RPMI7951 (cell line): ENCODE measurements at regions not wholly inside any gene's neighbourhood (a gene's known extent, or its start where the extent isn't known, plus 50 kb on each side); places are given as distances from the start of the nearest gene placed in this dataset.
A peak's percentile ranks its signal among the peaks of the same experiment; 100 is the strongest.
"Not testable (repeated sequence)": the region's sequence is repeated elsewhere in the genome, so short reads cannot be mapped to it uniquely, and the experiment has no call there.

Experiments used
- DNase-seq: peaks from one replicate; pipeline ENCODE4 v3.0.0-alpha.2; 2012; ENCODE audit warnings: low read depth

DNA sequence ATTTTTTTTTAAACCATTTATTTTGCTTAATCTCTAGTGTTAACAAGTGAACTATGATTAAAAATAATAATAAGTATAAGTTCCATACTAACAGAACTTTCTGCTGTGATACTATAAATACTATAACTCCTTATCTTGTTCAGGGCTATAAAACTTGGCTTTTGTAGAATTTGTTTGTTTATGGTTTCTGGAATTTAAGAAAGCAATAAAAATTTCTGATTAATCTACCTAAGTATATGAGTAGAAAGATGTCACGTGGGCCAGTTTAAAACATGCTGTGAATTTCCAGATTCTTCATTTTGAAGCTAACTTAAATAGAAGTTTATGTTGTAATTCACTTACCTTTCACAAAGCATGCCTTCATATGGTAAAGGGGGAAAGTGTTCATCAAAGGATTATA lies 1236.3 kb upstream of the ACVR2A start:
- DNase-seq = no peak

DNA sequence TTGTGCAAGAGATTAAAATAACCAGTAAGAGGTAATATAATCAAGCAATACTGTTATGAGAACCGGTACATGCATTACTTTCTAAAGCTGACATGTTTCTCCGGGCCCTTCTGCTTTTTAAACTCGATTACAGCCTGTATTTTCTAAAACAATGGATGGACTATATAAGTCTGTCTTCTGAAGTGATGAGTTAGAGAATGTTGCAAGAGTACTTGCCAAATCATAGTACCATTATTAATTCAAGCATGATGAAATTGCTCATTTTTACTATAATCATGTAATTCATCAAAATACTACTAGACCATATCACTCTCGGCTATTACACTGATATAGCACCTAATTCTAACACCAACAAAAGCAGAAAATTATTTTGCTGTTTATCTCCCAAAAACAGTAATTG lies 1240.3 kb upstream of the ACVR2A start:
- DNase-seq = no peak

DNA sequence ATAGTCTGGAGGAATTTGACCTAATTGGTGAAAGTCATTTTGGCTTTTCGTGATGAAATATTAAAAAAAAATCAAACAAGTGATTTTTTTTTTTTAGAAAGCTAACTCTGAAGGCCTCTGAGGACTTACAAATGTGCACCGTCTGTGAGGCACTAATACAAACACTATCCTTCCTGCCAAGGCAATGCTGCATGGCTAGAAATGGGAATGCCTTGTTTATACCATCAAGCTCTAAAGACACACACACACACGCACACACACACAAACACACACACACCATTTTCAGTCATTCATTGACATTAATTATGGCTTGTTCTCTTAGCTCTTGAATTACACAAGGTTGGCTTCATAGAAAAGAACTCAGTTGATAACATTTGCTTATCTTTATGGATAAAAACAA lies 1242.0 kb upstream of the ACVR2A start:
- DNase-seq = no peak

DNA sequence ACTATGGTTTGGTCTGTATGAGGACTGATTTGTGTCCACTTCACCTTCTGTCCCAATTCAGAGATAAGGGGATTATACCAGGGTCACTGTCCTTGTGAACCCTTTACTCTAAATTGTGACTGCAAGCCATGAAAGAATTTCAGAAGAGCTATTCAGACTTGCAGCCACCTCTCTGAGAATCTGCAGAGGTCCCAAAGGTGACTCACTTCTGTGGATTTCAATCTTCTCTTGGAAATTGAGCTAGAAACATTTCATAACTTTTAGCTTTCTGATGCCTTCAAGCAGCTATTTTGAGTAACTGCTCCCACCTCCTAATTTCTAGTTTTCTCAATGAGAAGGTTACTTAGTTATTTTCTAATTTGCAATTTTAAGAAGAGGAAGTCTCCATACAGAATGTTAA lies 1242.4 kb upstream of the ACVR2A start:
- no peak for DNase-seq

DNA sequence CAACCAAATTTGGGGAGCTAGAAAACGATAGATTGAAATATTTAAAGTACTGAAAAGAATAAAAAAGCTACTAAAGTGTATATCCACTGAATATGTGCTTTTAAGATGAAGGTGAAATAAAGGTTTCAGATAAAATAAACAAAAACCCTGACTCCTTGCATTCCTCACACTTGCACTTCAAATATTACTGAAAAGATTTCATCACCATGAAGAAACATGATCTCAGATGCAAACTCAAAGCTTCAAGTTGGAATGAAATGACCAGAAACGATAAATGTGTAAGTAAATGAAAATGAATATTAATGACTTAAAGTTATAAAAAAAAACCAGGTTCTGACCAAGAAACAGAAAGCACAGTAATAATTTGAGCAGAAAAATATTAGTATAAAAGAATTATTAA lies 1246.0 kb upstream of the ACVR2A start:
- no peak for DNase-seq

DNA sequence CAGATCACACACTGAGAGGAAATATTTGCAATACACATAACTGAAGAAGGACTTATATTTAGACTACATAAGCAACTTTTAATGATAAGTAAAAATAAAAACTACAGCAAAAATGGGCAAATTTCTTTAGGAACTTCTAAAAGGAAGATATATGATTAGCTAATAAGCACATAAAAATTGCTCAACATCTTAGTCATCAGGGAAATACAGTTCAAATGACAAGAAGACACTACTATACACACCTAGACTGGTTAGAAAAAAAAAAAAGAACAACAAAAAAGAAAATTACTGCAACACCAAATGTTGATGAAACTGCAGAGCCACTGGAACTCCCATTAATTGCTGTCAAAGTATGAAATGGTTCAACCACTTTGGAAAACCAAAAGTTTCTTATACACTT lies 1247.5 kb upstream of the ACVR2A start:
- DNase-seq = no peak

DNA sequence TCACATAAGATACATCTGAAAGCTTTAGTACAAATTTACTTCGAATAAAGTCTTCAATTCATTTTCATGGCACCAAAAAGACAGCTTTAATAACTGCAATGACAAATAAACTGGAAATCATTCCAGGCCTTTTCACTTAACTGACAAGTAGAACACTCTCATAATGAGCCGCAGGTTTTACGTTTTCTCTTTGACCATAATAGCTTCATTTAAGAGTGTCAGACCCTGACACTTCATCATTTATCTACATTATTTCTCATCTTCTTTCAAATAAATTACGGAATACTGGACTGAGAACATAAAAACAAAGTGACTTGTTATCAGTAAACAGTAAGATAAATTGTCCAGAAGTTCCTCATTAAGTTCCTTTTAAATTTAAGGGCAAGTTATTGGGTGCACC lies 1252.9 kb upstream of the ACVR2A start:
- DNase-seq = no peak

DNA sequence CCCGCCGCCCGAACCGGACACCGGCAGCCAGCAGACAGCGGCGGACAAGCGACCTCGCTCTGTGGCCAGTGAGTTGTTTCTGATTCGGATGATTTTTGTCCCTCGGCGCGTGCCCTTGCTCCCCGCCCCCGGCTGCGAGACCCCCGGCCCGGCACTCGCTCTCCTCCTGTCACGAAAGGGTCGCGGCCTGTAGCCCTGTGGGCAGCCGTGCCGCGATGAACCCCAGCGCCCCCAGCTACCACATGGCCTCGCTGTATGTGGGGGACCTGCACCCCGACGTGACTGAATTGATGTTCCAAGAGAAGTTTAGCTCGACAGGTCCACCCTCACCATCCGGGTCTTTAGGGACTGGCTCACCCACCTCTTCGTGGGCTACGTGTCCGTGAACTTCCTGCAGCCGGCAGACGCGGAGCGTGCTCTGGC lies 1257.5 kb upstream of the ACVR2A start:
- no peak for DNase-seq

DNA sequence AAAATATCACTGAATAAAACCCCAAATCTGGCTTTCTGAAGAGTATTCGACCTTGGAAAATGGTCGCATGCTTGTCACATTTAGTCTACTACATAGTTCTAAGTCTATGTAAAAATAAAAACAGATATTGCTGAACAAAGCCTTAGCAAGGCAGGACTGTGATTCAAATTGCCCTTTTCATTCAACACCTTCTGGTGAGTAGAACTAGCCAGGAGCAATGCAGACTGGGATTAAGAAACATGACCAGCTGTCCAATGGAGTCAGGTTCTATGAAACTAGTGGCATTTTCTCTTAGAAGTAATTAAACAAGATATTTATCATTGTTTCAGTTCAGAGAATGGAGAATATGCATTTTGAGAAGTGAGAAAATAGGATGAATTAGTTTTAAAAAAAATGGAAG lies 1260.5 kb upstream of the ACVR2A start:
- DNase-seq = no peak

DNA sequence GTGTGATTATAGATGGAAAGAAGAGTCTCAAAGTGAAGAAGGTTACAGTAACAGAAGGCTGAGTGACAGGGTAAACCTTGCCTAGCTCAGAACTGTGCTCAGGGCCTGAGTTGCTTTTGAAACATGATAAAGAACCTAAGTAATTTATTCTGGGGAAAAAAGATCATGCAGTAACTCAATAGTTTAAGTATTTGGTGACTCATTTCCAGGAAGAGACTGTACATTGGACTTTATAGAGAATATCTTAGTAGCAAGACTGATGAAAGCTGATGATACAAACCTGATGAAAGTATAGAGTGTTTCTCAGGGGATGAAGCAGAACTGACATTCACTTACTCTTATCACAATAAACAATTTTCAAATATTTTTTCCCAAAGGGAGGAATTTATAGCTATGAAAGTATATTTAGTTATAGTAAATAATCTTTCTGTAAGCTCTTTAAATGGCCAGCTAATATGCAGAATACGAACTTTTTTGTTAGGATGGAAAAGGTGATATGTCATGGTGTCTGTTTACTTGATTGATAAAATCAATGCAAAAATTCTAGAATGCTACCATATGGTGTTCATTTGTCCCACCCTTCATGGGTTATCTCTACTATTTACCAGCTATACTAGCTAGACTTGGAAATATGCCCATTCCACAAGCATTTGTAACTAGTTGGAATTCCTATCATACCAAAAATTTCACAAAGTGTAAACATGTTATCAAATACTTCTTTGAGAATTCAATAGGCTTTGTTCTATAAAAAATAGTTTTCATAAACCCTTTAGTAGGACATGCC lies 1265.5 kb upstream of the ACVR2A start:
- DNase-seq = peak; percentile 11

DNA sequence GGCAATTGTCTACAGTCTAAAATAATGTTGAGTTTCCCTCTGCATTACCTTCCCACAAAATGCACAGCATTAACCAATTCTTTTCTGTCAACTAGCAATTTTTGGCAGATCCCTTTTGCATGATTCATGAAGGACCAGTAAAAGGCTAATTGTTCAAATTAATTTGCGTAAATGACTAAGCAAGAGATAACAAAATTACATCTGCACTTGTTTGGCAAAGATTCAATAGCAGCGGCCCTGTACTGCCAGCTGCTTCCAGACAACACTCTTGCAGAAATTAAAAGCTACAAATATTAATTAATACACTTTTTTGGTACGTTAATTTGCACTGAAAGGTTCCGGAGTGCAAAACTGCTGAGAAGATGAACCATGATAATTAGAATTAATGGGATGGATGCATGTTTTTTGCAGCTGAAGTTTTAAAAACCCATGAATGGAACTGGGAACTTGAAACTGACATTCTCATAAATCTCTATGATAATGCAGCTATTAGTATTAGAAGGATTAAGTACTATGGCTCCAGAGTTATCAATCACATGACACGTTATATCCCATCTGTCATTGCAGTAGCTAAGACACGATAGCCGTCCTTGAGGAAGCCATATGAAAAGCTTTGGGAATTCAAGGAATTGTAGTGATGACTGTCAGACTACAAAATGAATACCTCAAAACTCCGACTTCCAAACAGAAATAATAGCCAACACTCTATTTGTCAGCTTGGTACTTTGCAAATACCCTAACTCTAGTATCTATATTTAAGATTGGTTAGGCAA lies 1268.3 kb upstream of the ACVR2A start:
- DNase-seq = peak; percentile 24

DNA sequence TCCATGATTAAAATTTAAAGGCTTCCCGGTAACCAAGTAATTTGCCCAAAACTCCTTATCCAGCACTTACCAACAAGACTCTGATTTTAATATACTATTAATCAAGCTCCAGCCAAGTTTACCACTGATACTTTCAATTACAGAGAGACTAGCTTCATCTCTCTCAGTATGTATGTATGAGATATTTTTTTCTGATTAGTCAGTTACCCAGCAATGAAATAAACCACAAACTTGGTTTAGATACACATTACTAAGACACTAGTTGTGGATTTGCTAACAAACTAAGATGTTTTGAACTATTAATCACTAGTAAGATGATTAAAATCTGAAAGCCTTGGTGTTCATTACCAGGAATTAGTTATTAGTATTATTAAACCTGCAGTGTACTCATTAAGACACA lies 1272.2 kb upstream of the ACVR2A start:
- no peak for DNase-seq

DNA sequence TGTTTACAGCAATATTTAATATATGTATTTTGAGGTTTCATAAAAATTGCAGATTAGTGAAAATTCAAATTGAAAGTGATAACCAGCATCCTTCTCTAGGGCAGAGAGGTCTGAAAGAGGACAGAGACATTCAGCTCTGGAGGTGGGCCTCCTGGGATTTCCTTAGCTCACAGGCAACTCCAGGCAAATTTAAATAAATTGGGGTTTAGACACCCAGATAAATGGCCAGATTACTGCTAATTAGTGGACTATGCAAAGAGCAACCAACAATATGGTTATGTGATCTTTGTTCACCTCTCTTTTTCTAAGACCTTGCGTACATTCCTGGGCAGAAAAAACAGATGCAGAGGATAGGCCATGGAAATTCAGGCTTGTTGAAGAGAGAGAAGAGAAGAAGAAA lies 1282.8 kb upstream of the ACVR2A start:
- no peak for DNase-seq

DNA sequence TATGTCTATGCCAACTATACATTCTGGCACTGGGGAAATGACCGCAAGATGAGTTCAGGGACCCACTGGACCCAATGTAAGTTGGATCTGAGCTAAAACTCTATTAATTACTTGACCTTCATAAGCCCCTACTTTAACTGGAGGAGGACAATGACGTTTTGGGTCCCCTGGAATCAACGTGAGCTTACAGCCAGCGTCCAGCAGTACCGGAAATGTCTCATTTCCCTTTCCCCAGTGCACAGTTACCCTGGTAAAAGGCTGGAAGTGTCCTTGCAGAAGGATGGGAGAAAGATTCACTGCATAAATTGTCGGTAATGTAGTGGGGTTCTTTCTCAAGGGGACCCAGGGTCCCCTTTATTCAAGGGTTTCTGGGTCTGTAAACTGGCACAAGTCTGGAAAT lies 1297.6 kb upstream of the ACVR2A start:
- DNase-seq = no peak

DNA sequence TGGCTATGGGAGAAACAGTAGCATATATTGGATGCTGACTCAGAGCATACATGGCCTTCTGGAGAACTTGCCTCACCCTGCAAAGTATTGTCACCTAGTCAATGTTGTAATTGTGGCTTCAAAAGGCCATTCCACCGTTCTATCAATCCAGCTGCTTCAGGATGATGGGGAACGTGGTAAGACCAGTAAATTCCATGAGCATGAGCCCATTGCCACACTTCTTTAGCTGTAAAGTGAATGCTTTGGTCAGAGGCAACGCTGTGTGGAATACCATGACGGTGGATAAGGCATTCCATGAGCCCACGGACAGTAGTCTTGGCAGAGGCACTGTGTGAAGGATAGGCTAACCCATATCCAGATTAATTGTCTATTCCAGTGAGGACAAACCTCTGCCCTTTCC lies 1300.1 kb upstream of the ACVR2A start:
- DNase-seq = no peak

DNA sequence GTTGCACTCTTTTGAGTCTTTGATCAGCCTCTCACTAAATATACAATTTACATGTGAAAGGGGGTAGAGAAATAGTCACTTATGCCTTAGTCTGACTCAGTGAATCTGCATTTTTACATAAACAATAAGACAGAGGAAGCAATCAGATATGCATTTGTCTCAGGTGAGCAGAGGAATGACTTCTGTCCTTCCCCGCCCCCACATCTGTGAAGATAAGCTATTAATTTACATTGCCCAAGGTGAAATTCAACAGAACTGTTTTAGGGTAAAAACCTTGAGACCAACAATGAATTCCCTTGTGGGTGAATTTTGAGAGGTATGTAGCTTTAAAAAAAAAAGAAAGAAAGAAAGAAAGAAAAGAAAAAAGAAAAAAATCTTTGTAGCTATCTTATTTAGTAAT lies 1302.9 kb upstream of the ACVR2A start:
- DNase-seq = no peak

DNA sequence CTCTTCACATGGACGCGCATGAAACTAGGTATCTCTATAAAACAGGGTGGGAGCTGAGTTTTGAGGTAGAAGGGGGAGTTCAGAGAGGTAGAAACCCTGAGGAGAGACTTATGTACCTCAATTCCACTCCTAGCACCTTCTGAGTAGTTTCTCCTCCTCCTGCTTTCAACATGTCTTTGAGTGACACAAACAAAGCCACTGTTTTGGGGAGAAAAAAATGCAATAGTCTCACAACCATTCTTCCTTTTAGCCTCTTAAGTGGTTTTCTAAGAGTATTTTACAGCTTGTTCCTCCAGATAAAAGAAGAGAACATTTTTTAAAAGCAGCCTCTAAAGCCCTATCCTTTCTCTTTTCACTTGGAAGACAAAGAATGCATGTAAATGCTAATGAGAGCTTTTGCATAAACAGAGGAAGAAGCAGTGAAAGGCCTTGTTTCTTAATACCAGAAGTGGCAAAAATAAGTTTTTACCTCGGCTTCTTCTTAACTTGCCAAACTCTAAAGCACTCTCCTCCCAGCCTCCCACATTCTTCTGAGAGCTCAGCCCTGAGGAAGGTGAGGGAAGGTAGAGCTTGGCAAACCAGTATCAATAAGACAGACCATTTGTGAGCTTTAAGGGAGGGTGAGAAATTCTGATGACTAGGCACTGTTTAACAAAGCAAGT lies 1304.4 kb upstream of the ACVR2A start:
- no peak for DNase-seq

DNA sequence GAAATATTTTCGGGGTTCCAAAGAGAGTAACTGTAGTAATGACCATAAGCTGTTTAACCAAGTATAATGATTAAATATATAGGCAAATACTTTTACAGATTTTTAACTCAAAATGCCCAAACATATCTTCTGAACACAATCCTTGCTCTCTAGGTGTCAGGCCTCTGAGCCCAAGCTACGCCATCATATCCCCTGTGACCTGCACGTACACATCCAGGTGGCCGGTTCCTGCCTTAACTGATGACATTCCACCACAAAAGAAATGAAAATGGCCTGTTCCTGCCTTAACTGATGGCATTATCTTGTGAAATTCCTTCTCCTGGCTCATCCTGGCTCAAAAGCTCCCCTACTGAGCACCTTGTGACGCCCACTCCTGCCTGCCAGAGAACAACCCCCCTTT lies 1305.1 kb upstream of the ACVR2A start:
- DNase-seq = not testable (repeated sequence)

DNA sequence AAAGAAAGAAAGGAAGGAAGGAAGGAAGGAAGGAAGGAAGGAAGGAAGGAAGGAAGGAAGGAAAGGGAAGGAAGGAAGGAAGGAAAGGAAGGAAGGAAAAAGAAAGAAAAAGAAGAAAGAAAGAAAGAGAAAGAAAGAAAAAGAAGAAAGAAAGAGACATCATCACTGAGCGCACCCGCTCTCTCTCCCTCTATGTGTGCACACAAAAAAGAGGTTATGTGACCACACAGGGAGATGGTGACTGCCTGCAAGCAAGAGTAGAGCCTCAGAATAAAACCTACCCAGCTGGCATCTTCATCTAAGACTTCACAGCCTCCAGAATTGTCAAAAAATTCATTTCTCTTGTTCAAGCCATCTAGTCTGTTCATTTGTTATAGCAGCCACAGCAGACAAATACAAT lies 1307.4 kb upstream of the ACVR2A start:
- no peak for DNase-seq

DNA sequence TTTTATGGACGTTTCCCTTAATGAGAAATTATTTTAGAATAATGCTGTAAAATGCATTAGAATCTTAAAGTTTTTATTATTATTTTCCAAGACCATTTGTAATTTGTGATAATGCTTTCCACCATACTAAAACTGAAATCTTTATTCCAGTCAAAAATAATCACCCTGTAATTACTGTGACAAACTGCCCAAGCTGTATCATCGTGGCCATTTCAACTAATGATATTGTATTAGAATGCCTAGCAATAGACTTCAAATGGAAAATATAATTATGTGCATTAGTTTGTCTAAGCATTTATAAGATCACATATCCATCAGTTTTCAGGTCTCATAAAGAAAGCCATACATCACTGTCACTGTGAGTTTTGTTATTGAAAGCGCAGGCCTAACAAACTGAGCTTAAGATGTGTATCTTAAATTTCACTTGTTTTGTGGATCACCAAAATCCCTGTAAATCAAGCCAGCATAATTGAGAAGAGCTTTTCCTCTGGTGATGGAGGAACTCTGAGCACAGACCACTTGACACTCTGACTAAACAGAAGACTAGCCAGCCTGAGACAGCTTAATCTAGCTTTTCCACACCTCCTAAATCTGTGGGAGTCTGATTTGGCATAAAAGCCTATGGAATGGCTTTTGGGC lies 1312.2 kb upstream of the ACVR2A start:
- DNase-seq = no peak

DNA sequence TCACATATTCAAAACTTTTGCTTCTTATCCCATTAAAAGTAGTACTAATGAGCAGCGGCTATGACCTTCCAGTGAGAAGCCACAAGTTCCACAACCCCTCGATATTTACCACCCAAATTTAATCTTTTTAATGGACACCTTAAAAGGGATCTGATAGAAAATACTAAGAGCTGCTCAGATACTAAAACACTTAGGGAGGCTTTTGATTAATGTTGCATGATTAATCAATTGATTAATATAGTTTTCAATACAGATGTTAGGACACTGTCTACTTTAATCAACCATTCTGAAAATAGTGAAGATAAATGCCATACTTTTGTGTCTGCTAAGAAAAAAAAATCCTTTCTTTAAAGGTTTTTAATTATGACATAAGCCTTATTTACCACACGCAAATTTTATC lies 1312.8 kb upstream of the ACVR2A start:
- DNase-seq = no peak

DNA sequence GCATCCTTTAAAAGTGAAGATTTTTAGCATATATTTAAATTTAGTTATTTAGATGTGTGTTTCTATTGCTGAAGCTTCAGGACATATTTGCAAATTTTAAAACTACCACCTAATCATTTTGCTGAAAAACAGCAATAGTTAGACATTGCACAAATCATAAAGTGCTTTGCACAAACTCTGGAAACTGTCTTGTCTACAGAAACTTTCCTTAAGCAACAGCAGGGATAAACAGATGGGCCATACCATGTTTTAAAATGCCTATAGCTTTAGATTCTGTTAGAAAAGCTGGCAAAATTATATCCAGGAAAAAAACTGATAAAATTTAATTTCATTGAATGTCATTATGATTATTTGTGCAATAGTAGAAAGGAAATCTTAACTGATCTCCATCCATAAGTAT lies 1313.9 kb upstream of the ACVR2A start:
- DNase-seq = no peak
